GM12878 (cell line): ENCODE measurements at regions not wholly inside any gene's neighbourhood (a gene's known extent, or its start where the extent isn't known, plus 50 kb on each side); places are given as distances from the start of the nearest gene placed in this dataset.

Experiments used
- ATAC-seq: fragments of 200-7000 bp; cut with Tn5 transposase; 3 replicates; pipeline ENCODE4 v1.9.1; 2020; ENCODE audit warnings: mild to moderate bottlenecking, moderate library complexity
- BruUV-seq: library from RNA; stranded (reverse); fragments of 400-500 nt; replicated peaks from 2 replicates; lab custom pipeline; 2021; lab: Mats Ljungman, UMichigan
- CTCF ChIA-PET: fragments of 300-600 bp; sonication (Branson Sonifier 250); formaldehyde crosslinking; extraction: SDS; loops from one replicate; lab custom pipeline; 2021; ENCODE audit warnings: inconsistent platforms; lab: Yijun Ruan, JAX
- POLR2A ChIA-PET: fragments of 350-600 bp; formaldehyde crosslinking; extraction: SDS; loops from one replicate; lab custom pipeline; 2021; ENCODE audit warnings: inconsistent platforms; lab: Charles Lee
- RAD21 ChIA-PET: fragments of 300-600 bp; sonication (Branson Sonifier 250); formaldehyde crosslinking; loops from one replicate; lab custom pipeline; 2023; ENCODE audit warnings: antibody characterized with exemption; ENCODE audit not compliant: unreplicated experiment; lab: Charles Lee
- SMC1A ChIA-PET: fragments of 300-600 bp; sonication (Branson Sonifier 250); formaldehyde crosslinking; loops from one replicate; lab custom pipeline; 2023; ENCODE audit not compliant: unreplicated experiment, uncharacterized antibody; lab: Charles Lee
- DNase-seq: peaks from one replicate; pipeline ENCODE4 v3.0.0-alpha.2; 2011; ENCODE audit warnings: low read depth, low spot score
- FAIRE-seq: peaks from 3 replicates; lab custom pipeline; 2011; peaks lifted over from hg19 to GRCh38; lab: Jason Lieb, UNC
- H2AFZ ChIP-seq: 2 replicates; pipeline ENCODE4 v1.6.0; 2011; ENCODE audit warnings: low read depth, low read length, control low read depth; ENCODE audit not compliant: control insufficient read depth
- H3K27ac ChIP-seq: 2 replicates; pipeline ENCODE4 v1.5.1; 2011; ENCODE audit warnings: control low read depth; ENCODE audit not compliant: control insufficient read depth, insufficient read depth
- H3K27me3 ChIP-seq, 2 experiments: replicated peaks in 1 of 2; 2 replicates each; pipeline versions ENCODE4 v1.6.0 to v1.6.1; 2011; ENCODE audit warnings: low read length in 1 of 2; ENCODE audit not compliant: control insufficient read depth in 2 of 2, insufficient read depth in 2 of 2
- H3K36me3 ChIP-seq, 2 experiments: 2 replicates each; pipeline ENCODE4 v1.5.1; 2011; ENCODE audit warnings: low read length in 1 of 2; ENCODE audit not compliant: control insufficient read depth in 2 of 2, insufficient read depth in 2 of 2
- H3K4me1 ChIP-seq: 2 replicates; pipeline ENCODE4 v1.6.1; 2011; ENCODE audit warnings: mild to moderate bottlenecking, low read length, moderate library complexity, mixed read lengths; ENCODE audit not compliant: control insufficient read depth, insufficient read depth
- H3K4me2 ChIP-seq: 2 replicates; pipeline ENCODE4 v1.6.0; 2011; ENCODE audit warnings: control low read depth; ENCODE audit not compliant: control insufficient read depth, insufficient read depth
- H3K4me3 ChIP-seq: fragments of 200-600 bp; sonication (generic); 2 replicates; pipeline ENCODE4 v1.5.1; 2016
- H3K79me2 ChIP-seq: 2 replicates; pipeline ENCODE4 v1.6.0; 2011; ENCODE audit warnings: low read length; ENCODE audit not compliant: control insufficient read depth, insufficient read depth
- H3K9ac ChIP-seq: 2 replicates; pipeline ENCODE4 v1.8.0; 2011; ENCODE audit warnings: low read length, control low read depth, mixed read lengths; ENCODE audit not compliant: control insufficient read depth, insufficient read depth
- H3K9me3 ChIP-seq: replicated peaks from 3 replicates; pipeline ENCODE4 v1.5.1; 2011; ENCODE audit warnings: mild to moderate bottlenecking, low read length; ENCODE audit not compliant: control insufficient read depth, insufficient read depth
- H4K20me1 ChIP-seq: 2 replicates; pipeline ENCODE4 v1.6.0; 2011; ENCODE audit not compliant: control insufficient read depth, insufficient read depth
- CHD4 ChIP-seq: fragments of 200-600 bp; sonication (generic); IDR thresholded peaks from 2 replicates; pipeline ENCODE4 v1.6.1; 2016; ENCODE audit warnings: mild to moderate bottlenecking
- E2F4 ChIP-seq: IDR thresholded peaks from 2 replicates; pipeline ENCODE4 v1.6.1; 2012; ENCODE audit warnings: low read depth, low read length, improper control_type of control experiment
- E2F8 ChIP-seq: fragments of 450-650 bp; IDR thresholded peaks from 2 replicates; pipeline ENCODE4 v1.6.1; 2018; ENCODE audit warnings: mild to moderate bottlenecking, low read depth, moderate library complexity; ENCODE audit not compliant: partially characterized antibody
- IKZF1 ChIP-seq: fragments of 450-650 bp; conservative IDR thresholded peaks from 2 replicates; pipeline ENCODE4 v1.6.1; 2017; ENCODE audit warnings: antibody characterized with exemption, mild to moderate bottlenecking
- NFIC ChIP-seq: IDR thresholded peaks from 2 replicates; pipeline ENCODE4 v1.6.1; 2012; ENCODE audit warnings: low read depth, mild to moderate bottlenecking, inconsistent platforms, low read length, moderate library complexity
- NFXL1 ChIP-seq: fragments of 450-650 bp; IDR thresholded peaks from 2 replicates; pipeline ENCODE4 v1.6.1; 2017; ENCODE audit warnings: antibody characterized with exemption, mild to moderate bottlenecking, borderline replicate concordance
- POLR2AphosphoS2 ChIP-seq: IDR thresholded peaks from 2 replicates; pipeline ENCODE4 v1.6.1; 2011; ENCODE audit warnings: low read depth, mild to moderate bottlenecking, low read length, improper control_type of control experiment, moderate library complexity
- REST ChIP-seq: IDR thresholded peaks from 2 replicates; pipeline ENCODE4 v1.6.1; 2012; ENCODE audit warnings: mild to moderate bottlenecking, low read depth, low read length
- RFX5 ChIP-seq: IDR thresholded peaks from 2 replicates; pipeline ENCODE4 v1.6.1; 2011; ENCODE audit warnings: low read depth, low read length, improper control_type of control experiment
- SREBF2 ChIP-seq: IDR thresholded peaks from 2 replicates; pipeline ENCODE4 v1.6.1; 2012; ENCODE audit warnings: mild to moderate bottlenecking, low read length
- ZNF207 ChIP-seq: fragments of 450-650 bp; IDR thresholded peaks from 2 replicates; pipeline ENCODE4 v1.6.1; 2014; ENCODE audit warnings: antibody characterized with exemption, mild to moderate bottlenecking, borderline replicate concordance
- ZNF217 ChIP-seq: fragments of 450-650 bp; IDR thresholded peaks from 2 replicates; pipeline ENCODE4 v1.6.1; 2017; ENCODE audit warnings: antibody characterized with exemption, mild to moderate bottlenecking
- WGBS: methylation state at CpG from one replicate; pipeline ENCODE4 v1.1.6; 2016; ENCODE audit warnings: low lambda C conversion rate; ENCODE audit not compliant: insufficient replicate concordance, insufficient coverage; ENCODE audit errors: missing lambda C conversion rate; 5-methylcytosine and 5-hydroxymethylcytosine counted together
- in situ Hi-C: fragments of 300-500 bp; cut with MboI; formaldehyde crosslinking; loops from 9 replicates; pipeline ENCODE4 v1.14.3; 2018; ENCODE audit warnings: mixed read lengths
- intact Hi-C: fragments of 100-400 bp; cut with micrococcal nuclease; formaldehyde crosslinking; loops from one replicate; pipeline ENCODE4 v1.14.2; 2022; ENCODE audit not compliant: unreplicated experiment

- TF ChIP-seq REST, result no peak
- no peak for TF ChIP-seq ZNF217
These were observed 129.4 kb upstream of the PAX6 start (continued) for GRCh38 chr11:31940371-31941037.

- Histone ChIP-seq H3K9ac (no peak overlapping the region), H2AFZ (no peak overlapping the region), H3K4me3 (no peak overlapping the region), H3K4me2 (no peak overlapping the region), H4K20me1 (no peaks in the 10 kb centered on the region), H3K9me3 (no peaks in the 10 kb centered on the region; the same call in 1 of the 3 replicates), H3K4me1 (peaks cover 18% of the 10 kb centered on the region), H3K27me3 (no peaks in the 10 kb centered on the region), H3K36me3 (no peaks in the 10 kb centered on the region), H3K79me2 (no peaks in the 10 kb centered on the region), H3K27ac (no peak overlapping the region)
- WGBS, result 69% methylated on average over 3 of the region's 3 CpGs
- no TSS peak for BruUV-seq
- DNase-seq (no peak), ATAC-seq (no peak), FAIRE-seq (no peak)
- in situ Hi-C loops, result no loop called here
- intact Hi-C loops, result no loop called here
- POLR2A ChIA-PET, result no interaction called here
- CTCF ChIA-PET, result no interaction called here
- no peak for TF ChIP-seq E2F4
- no peak for TF ChIP-seq E2F8
- no peak for TF ChIP-seq CHD4
- no peak for TF ChIP-seq IKZF1
- TF ChIP-seq RFX5, result no peak
- no peak for TF ChIP-seq ZNF207
- no peak for TF ChIP-seq POLR2AphosphoS2
- TF ChIP-seq NFIC, result no peak
- no peak for TF ChIP-seq NFXL1
- no peak for TF ChIP-seq SREBF2
- RAD21 ChIA-PET, result no interaction called here
- SMC1A ChIA-PET, result interaction anchor here (0.6 kb wide), 1 partner anchor 298 kb away, joined by 3 read pairs; no protein-coding TSS in a partner anchor
These were observed 127.9 kb upstream of the PAX6 start for GRCh38 chr11:31939004-31939403.
